HG03457 (cell line): ENCODE measurements at regions not wholly inside any gene's neighbourhood (a gene's known extent, or its start where the extent isn't known, plus 50 kb on each side); places are given as distances from the start of the nearest gene placed in this dataset.
"Not testable (repeated sequence)": the region's sequence is repeated elsewhere in the genome, so short reads cannot be mapped to it uniquely, and the experiment has no call there.

ENCODE experiments used
- ATAC-seq: cut with Tn5 transposase; IDR thresholded peaks from one replicate; pipeline ENCODE4 v1.9.1; 2021; ENCODE audit warnings: moderate number of reproducible peaks; ENCODE audit not compliant: unreplicated experiment

- no peak for ATAC-seq
These were observed 1899.9 kb downstream of the MAT2B start for GRCh38 chr5:165405340-165405739.

GRCh38 chr5:165407352-165407751 is 1901.9 kb downstream of the MAT2B start:
- ATAC-seq, result no peak

- ATAC-seq, result no peak
These were observed 1905.1 kb downstream of the MAT2B start for GRCh38 chr5:165410476-165410875.

- ATAC-seq, result not testable (repeated sequence)
These were observed 1906.1 kb downstream of the MAT2B start for GRCh38 chr5:165411532-165411931.

- ATAC-seq, result no peak
These were observed 1915.1 kb downstream of the MAT2B start for GRCh38 chr5:165420493-165420892.

- ATAC-seq, result no peak
These were observed 1918.4 kb downstream of the MAT2B start for GRCh38 chr5:165423697-165424299.

GRCh38 chr5:165425594-165425993 is 1920.2 kb downstream of the MAT2B start:
- ATAC-seq, result no peak

GRCh38 chr5:165448753-165449152 is 1943.3 kb downstream of the MAT2B start:
- ATAC-seq, result no peak

- no peak for ATAC-seq
These were observed 1952.6 kb downstream of the MAT2B start for GRCh38 chr5:165457859-165458481.

- ATAC-seq, result no peak
These were observed 1953.8 kb downstream of the MAT2B start for GRCh38 chr5:165459232-165459631.

- ATAC-seq, result no peak
These were observed 1955.5 kb downstream of the MAT2B start for GRCh38 chr5:165460911-165461310.

GRCh38 chr5:165477546-165477945 is 1972.1 kb downstream of the MAT2B start:
- no peak for ATAC-seq

GRCh38 chr5:165495829-165496380 is 1990.5 kb downstream of the MAT2B start:
- ATAC-seq, result no peak

- ATAC-seq, result no peak
These were observed 1992.3 kb downstream of the MAT2B start for GRCh38 chr5:165497707-165498106.

- no peak for ATAC-seq
These were observed 1997.7 kb downstream of the MAT2B start for GRCh38 chr5:165502893-165503691.

- ATAC-seq, result no peak
These were observed 1999.3 kb downstream of the MAT2B start for GRCh38 chr5:165504674-165505073.

- ATAC-seq, result no peak
These were observed 2002.9 kb downstream of the MAT2B start for GRCh38 chr5:165508286-165508685.

- ATAC-seq, result no peak
These were observed 2003.4 kb downstream of the MAT2B start for GRCh38 chr5:165508861-165509260.

GRCh38 chr5:165521816-165522610 is 2016.6 kb downstream of the MAT2B start:
- no peak for ATAC-seq

GRCh38 chr5:165525271-165525670 is 2019.9 kb downstream of the MAT2B start:
- ATAC-seq, result no peak

GRCh38 chr5:165526357-165526756 is 2020.9 kb downstream of the MAT2B start:
- ATAC-seq, result no peak
